Breast epithelium (tissue), 3 donors: ENCODE measurements at regions not wholly inside any gene's neighbourhood (a gene's known extent, or its start where the extent isn't known, plus 50 kb on each side); places are given as distances from the start of the nearest gene placed in this dataset.

Experiments
- CTCF ChIP-seq, 3 donors: fragments of 450-650 bp; IDR thresholded peaks; one replicate each; pipeline ENCODE4 v1.5.1; 2016 to 2017; ENCODE audit warnings: antibody characterized with exemption in 3 of 3, mild to moderate bottlenecking in 3 of 3, moderate library complexity in 3 of 3
- POLR2A ChIP-seq: fragments of 450-650 bp; IDR thresholded peaks from one replicate; pipeline ENCODE4 v1.6.1; 2016; ENCODE audit warnings: antibody characterized with exemption, mild to moderate bottlenecking, moderate library complexity

DNA sequence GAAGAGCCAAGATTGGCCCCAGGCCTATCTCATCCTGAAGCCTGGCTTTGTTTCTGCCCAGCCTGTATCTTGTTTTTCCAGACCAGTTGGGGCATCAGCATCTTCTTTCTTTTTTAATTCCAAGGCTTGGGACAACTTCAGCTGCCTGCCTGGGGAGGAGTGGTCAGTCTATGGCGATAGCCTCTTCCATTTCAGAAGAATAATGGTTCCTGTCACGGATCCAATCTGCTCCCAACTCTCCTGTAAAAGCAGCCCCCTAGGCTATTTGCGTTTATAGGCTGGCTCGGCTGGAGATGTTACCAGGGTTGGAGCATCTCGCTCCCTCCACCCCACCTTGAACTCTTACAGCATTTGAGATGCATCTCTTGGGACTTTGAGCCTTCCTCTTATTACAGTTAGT is 145.2 kb upstream of the CADM1 start:
- no peak for TF ChIP-seq POLR2A
- TF ChIP-seq CTCF (IDR thresholded peaks at IDR 0.05): no peak
